ENCODE measurements at regions not wholly inside any gene's neighbourhood (a gene's known extent, or its start where the extent isn't known, plus 50 kb on each side); places are given as distances from the start of the nearest gene placed in this dataset.

- TF ChIP-seq, protein P1, sequence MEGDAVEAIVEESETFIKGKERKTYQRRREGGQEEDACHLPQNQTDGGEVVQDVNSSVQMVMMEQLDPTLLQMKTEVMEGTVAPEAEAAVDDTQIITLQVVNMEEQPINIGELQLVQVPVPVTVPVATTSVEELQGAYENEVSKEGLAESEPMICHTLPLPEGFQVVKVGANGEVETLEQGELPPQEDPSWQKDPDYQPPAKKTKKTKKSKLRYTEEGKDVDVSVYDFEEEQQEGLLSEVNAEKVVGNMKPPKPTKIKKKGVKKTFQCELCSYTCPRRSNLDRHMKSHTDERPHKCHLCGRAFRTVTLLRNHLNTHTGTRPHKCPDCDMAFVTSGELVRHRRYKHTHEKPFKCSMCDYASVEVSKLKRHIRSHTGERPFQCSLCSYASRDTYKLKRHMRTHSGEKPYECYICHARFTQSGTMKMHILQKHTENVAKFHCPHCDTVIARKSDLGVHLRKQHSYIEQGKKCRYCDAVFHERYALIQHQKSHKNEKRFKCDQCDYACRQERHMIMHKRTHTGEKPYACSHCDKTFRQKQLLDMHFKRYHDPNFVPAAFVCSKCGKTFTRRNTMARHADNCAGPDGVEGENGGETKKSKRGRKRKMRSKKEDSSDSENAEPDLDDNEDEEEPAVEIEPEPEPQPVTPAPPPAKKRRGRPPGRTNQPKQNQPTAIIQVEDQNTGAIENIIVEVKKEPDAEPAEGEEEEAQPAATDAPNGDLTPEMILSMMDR (IDR thresholded peaks at IDR 0.05) = no peak
- TF ChIP-seq, protein P2, sequence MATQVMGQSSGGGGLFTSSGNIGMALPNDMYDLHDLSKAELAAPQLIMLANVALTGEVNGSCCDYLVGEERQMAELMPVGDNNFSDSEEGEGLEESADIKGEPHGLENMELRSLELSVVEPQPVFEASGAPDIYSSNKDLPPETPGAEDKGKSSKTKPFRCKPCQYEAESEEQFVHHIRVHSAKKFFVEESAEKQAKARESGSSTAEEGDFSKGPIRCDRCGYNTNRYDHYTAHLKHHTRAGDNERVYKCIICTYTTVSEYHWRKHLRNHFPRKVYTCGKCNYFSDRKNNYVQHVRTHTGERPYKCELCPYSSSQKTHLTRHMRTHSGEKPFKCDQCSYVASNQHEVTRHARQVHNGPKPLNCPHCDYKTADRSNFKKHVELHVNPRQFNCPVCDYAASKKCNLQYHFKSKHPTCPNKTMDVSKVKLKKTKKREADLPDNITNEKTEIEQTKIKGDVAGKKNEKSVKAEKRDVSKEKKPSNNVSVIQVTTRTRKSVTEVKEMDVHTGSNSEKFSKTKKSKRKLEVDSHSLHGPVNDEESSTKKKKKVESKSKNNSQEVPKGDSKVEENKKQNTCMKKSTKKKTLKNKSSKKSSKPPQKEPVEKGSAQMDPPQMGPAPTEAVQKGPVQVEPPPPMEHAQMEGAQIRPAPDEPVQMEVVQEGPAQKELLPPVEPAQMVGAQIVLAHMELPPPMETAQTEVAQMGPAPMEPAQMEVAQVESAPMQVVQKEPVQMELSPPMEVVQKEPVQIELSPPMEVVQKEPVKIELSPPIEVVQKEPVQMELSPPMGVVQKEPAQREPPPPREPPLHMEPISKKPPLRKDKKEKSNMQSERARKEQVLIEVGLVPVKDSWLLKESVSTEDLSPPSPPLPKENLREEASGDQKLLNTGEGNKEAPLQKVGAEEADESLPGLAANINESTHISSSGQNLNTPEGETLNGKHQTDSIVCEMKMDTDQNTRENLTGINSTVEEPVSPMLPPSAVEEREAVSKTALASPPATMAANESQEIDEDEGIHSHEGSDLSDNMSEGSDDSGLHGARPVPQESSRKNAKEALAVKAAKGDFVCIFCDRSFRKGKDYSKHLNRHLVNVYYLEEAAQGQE (IDR thresholded peaks at IDR 0.05; ENCODE audit: insufficient read depth in 1 of 2, low read depth in 2 of 2, low read length in 1 of 2) = no peak
- no peak for TF ChIP-seq SIN3A (IDR thresholded peaks at IDR 0.05; ENCODE audit: borderline replicate concordance, insufficient read depth, low read depth, low read length)
These were observed 249.9 kb upstream of the GRIA3 start for GRCh38 chrX:122934131-122934530.

Measured in Panc1 (cell line).